Testis (tissue), 2 donors: ENCODE measurements at regions not wholly inside any gene's neighbourhood (a gene's known extent, or its start where the extent isn't known, plus 50 kb on each side); places are given as distances from the start of the nearest gene placed in this dataset.
"Not testable (repeated sequence)": the region's sequence is repeated elsewhere in the genome, so short reads cannot be mapped to it uniquely, and the experiment has no call there.

Experiments
- POLR2A ChIP-seq: fragments of 450-650 bp; IDR thresholded peaks from one replicate; pipeline ENCODE4 v1.6.1; 2017; ENCODE audit warnings: antibody characterized with exemption, mild to moderate bottlenecking, moderate library complexity
- TF ChIP-seq, protein P1 (sequence below), 3 experiments: fragments of 450-650 bp in 2 of 3; fragments of 200-600 bp in 1 of 3; sonication (generic) in 1 of 3; IDR thresholded peaks; one replicate each; pipeline ENCODE4 v1.5.1; 2016 to 2019; ENCODE audit warnings: antibody characterized with exemption in 3 of 3, mild to moderate bottlenecking in 2 of 3, moderate library complexity in 1 of 3

- TF ChIP-seq, protein P1, sequence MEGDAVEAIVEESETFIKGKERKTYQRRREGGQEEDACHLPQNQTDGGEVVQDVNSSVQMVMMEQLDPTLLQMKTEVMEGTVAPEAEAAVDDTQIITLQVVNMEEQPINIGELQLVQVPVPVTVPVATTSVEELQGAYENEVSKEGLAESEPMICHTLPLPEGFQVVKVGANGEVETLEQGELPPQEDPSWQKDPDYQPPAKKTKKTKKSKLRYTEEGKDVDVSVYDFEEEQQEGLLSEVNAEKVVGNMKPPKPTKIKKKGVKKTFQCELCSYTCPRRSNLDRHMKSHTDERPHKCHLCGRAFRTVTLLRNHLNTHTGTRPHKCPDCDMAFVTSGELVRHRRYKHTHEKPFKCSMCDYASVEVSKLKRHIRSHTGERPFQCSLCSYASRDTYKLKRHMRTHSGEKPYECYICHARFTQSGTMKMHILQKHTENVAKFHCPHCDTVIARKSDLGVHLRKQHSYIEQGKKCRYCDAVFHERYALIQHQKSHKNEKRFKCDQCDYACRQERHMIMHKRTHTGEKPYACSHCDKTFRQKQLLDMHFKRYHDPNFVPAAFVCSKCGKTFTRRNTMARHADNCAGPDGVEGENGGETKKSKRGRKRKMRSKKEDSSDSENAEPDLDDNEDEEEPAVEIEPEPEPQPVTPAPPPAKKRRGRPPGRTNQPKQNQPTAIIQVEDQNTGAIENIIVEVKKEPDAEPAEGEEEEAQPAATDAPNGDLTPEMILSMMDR (IDR thresholded peaks at IDR 0.05): not testable (repeated sequence)
- TF ChIP-seq POLR2A: not testable (repeated sequence)
Observed at GRCh38 chr18:1043039-1043438, 138.4 kb downstream of the ADCYAP1 start.
